ENCODE measurements at regions not wholly inside any gene's neighbourhood (a gene's known extent, or its start where the extent isn't known, plus 50 kb on each side); places are given as distances from the start of the nearest gene placed in this dataset.

- TF ChIP-seq REST (IDR thresholded peaks at IDR 0.05; ENCODE audit: unreplicated experiment), result no peak
- TF ChIP-seq CREB1 (CRISPR knock-in tag; IDR thresholded peaks at IDR 0.05; ENCODE audit: low read depth), result no peak
Observed at GRCh38 chr10:107741971-107742370, 577.5 kb upstream of the SORCS1 start (continued).

GRCh38 chr10:107740962-107741690 lies 576.6 kb upstream of the SORCS1 start:
- no peaks in the 10 kb centered on the region for H3K36me3 ChIP-seq (ENCODE audit: insufficient read depth)
- no peak overlapping the region for H3K4me3 ChIP-seq
- H3K4me1 ChIP-seq (ENCODE audit: insufficient read depth), result no peaks in the 10 kb centered on the region
- H3F3A ChIP-seq (replicated peaks; ENCODE audit: low read depth), result no peaks in the 10 kb centered on the region
- no peak overlapping the region for H3K4me2 ChIP-seq
- TF ChIP-seq CREB1 (CRISPR knock-in tag; IDR thresholded peaks at IDR 0.05; ENCODE audit: low read depth) (no peak), ZNF331 (CRISPR knock-in tag; IDR thresholded peaks at IDR 0.05; ENCODE audit: low read depth) (no peak), NANOG (IDR thresholded peaks at IDR 0.05; ENCODE audit: borderline replicate concordance) (no peak)
- no peak for ATAC-seq
- Mint-ChIP-seq H3K27me3 (ENCODE audit: insufficient read depth, low read depth, poor library complexity) (no peaks in the 10 kb centered on the region), H3K4me1 (no peaks in the 10 kb centered on the region), H3K27ac (no peak overlapping the region), H3K36me3 (ENCODE audit: low read depth) (no peaks in the 10 kb centered on the region), H3K9me3 (0 out of 3 replicates have a peak, but pooled peaks cover 2% of the 10 kb centered on the region), H3K4me3 (no peak overlapping the region)
- DNase-seq (ENCODE audit: low spot score), result no peak
- no peak overlapping the region for H2AFZ ChIP-seq
- no peaks in the 10 kb centered on the region for H3K79me2 ChIP-seq (replicated peaks; ENCODE audit: insufficient read depth)
- no peaks in the 10 kb centered on the region for H4K20me1 ChIP-seq (replicated peaks; ENCODE audit: insufficient read depth)
- no peaks in the 10 kb centered on the region for H3K27me3 ChIP-seq (ENCODE audit: insufficient read depth)
- H3K27ac ChIP-seq (ENCODE audit: low read depth), result no peak overlapping the region
- no peaks in the 10 kb centered on the region for H3K9me2 ChIP-seq (ENCODE audit: insufficient read depth)

- no peaks in the 10 kb centered on the region for H3K79me2 ChIP-seq (replicated peaks; ENCODE audit: insufficient read depth)
- no peak for DNase-seq (ENCODE audit: low spot score)
- ATAC-seq, result no peak
- H3K27ac ChIP-seq (ENCODE audit: low read depth), result no peak overlapping the region
- no peak overlapping the region for H3K4me2 ChIP-seq
- no peaks in the 10 kb centered on the region for H3K27me3 ChIP-seq (ENCODE audit: insufficient read depth)
- no peaks in the 10 kb centered on the region for H3F3A ChIP-seq (replicated peaks; ENCODE audit: low read depth)
- no peaks in the 10 kb centered on the region for H3K9me2 ChIP-seq (ENCODE audit: insufficient read depth)
- H3K4me3 ChIP-seq, result no peak overlapping the region
- no peak overlapping the region for H3K4me3 Mint-ChIP-seq
- TF ChIP-seq CREB1 (CRISPR knock-in tag; IDR thresholded peaks at IDR 0.05; ENCODE audit: low read depth), result no peak
- no peak for TF ChIP-seq CTCF (conservative IDR thresholded peaks at IDR 0.05; ENCODE audit: low read depth in 2 of 2)
- TF ChIP-seq JUNB (IDR thresholded peaks at IDR 0.05; ENCODE audit: unreplicated experiment), result no peak
- TF ChIP-seq ZNF331 (CRISPR knock-in tag; IDR thresholded peaks at IDR 0.05; ENCODE audit: low read depth), result no peak
- TF ChIP-seq EZH2 (IDR thresholded peaks at IDR 0.05; ENCODE audit: low read depth, unreplicated experiment), result no peak
- TF ChIP-seq ZNF114 (CRISPR knock-in tag; IDR thresholded peaks at IDR 0.05), result no peak
- no peak for TF ChIP-seq EZH2phosphoT487 (IDR thresholded peaks at IDR 0.05; ENCODE audit: unreplicated experiment)
- 0 out of 3 replicates have a peak, but pooled peaks cover 2% of the 10 kb centered on the region for H3K9me3 Mint-ChIP-seq
- H3K4me1 Mint-ChIP-seq, result no peaks in the 10 kb centered on the region
- H3K27me3 Mint-ChIP-seq (ENCODE audit: insufficient read depth, low read depth, poor library complexity), result no peaks in the 10 kb centered on the region
- no peaks in the 10 kb centered on the region for H3K36me3 ChIP-seq (ENCODE audit: insufficient read depth)
- H3K36me3 Mint-ChIP-seq (ENCODE audit: low read depth), result no peaks in the 10 kb centered on the region
- H2AFZ ChIP-seq, result no peak overlapping the region
- H3K27ac Mint-ChIP-seq, result no peak overlapping the region
- H4K20me1 ChIP-seq (replicated peaks; ENCODE audit: insufficient read depth), result no peaks in the 10 kb centered on the region
- H3K4me1 ChIP-seq (ENCODE audit: insufficient read depth), result no peaks in the 10 kb centered on the region
Observed at GRCh38 chr10:107739951-107740350, 575.4 kb upstream of the SORCS1 start.

Data from GM23338 (cell line).